ENCODE measurements at regions not wholly inside any gene's neighbourhood (a gene's known extent, or its start where the extent isn't known, plus 50 kb on each side); places are given as distances from the start of the nearest gene placed in this dataset.

DNA sequence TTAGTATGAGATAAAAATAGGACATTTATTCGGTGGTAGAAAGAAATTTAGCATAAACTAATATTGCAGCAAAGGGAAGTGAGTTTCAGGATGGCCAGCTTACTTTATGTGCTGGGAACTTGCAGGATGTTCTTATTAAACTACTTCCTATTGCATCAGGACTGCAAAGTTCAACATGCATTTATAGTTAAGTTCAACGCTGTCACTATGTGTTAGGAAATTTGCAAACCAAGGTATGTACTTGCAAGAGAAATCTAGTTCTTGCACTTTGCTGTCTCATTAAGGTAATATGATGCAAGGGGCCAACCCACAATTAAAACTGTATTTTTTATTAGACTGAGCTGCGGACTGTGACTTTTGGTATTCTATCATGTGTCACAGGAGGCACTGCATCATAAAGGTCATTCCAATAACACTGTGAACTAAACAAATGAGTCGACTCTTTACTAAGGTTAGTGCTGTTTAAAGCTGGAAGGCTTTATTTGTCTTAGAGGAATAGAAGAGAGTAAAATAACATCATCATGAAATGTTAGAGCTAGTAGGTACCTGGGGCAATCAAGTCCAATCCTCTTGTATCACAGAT is 1525.7 kb upstream of the TENM3 start:
- H3K27ac ChIP-seq (replicated peaks): no peak overlapping the region
- DNase-seq (ENCODE audit: low read depth in 1 of 2, low spot score in 1 of 2): no peak
- no peaks in the 10 kb centered on the region for H3K27me3 ChIP-seq (ENCODE audit: insufficient read depth, poor library complexity, severe bottlenecking)
- TF ChIP-seq, protein P1, sequence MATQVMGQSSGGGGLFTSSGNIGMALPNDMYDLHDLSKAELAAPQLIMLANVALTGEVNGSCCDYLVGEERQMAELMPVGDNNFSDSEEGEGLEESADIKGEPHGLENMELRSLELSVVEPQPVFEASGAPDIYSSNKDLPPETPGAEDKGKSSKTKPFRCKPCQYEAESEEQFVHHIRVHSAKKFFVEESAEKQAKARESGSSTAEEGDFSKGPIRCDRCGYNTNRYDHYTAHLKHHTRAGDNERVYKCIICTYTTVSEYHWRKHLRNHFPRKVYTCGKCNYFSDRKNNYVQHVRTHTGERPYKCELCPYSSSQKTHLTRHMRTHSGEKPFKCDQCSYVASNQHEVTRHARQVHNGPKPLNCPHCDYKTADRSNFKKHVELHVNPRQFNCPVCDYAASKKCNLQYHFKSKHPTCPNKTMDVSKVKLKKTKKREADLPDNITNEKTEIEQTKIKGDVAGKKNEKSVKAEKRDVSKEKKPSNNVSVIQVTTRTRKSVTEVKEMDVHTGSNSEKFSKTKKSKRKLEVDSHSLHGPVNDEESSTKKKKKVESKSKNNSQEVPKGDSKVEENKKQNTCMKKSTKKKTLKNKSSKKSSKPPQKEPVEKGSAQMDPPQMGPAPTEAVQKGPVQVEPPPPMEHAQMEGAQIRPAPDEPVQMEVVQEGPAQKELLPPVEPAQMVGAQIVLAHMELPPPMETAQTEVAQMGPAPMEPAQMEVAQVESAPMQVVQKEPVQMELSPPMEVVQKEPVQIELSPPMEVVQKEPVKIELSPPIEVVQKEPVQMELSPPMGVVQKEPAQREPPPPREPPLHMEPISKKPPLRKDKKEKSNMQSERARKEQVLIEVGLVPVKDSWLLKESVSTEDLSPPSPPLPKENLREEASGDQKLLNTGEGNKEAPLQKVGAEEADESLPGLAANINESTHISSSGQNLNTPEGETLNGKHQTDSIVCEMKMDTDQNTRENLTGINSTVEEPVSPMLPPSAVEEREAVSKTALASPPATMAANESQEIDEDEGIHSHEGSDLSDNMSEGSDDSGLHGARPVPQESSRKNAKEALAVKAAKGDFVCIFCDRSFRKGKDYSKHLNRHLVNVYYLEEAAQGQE (IDR thresholded peaks at IDR 0.05; ENCODE audit: insufficient replicate concordance, low read depth): no peak
- TF ChIP-seq POLR2AphosphoS5 (IDR thresholded peaks at IDR 0.05; ENCODE audit: low read depth): no peak
- TF ChIP-seq, protein P2, sequence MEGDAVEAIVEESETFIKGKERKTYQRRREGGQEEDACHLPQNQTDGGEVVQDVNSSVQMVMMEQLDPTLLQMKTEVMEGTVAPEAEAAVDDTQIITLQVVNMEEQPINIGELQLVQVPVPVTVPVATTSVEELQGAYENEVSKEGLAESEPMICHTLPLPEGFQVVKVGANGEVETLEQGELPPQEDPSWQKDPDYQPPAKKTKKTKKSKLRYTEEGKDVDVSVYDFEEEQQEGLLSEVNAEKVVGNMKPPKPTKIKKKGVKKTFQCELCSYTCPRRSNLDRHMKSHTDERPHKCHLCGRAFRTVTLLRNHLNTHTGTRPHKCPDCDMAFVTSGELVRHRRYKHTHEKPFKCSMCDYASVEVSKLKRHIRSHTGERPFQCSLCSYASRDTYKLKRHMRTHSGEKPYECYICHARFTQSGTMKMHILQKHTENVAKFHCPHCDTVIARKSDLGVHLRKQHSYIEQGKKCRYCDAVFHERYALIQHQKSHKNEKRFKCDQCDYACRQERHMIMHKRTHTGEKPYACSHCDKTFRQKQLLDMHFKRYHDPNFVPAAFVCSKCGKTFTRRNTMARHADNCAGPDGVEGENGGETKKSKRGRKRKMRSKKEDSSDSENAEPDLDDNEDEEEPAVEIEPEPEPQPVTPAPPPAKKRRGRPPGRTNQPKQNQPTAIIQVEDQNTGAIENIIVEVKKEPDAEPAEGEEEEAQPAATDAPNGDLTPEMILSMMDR (IDR thresholded peaks at IDR 0.05; ENCODE audit: insufficient read depth, low read length): no peak
- no peak for TF ChIP-seq SPI1 (IDR thresholded peaks at IDR 0.05; ENCODE audit: borderline replicate concordance, low read depth)
- no peak for TF ChIP-seq GABPA (IDR thresholded peaks at IDR 0.05; ENCODE audit: low read depth)
- no peak overlapping the region for H3K4me3 ChIP-seq (replicated peaks; ENCODE audit: insufficient read depth, low read length)

DNA sequence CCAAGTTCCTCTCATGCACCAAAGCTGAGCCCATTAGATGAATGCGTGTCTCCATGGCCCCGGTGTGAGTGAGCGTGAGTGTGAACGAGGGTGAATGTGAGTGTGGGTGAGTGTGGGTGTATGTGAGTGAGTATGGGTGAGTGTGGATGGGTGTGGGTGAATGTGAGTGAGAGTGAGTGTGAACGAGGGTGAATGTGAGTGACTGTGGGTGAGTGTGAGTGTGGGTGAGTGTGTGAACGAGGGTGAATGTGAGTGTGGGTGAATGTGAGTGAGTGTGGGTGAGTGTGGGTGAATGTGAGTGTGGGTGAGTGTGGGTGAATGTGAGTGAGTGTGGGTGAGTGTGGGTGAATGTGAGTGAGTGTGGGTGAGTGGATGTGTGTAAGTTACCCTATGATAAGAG is 1521.8 kb upstream of the TENM3 start:
- no peaks in the 10 kb centered on the region for H3K27me3 ChIP-seq (ENCODE audit: insufficient read depth, poor library complexity, severe bottlenecking)
- H3K27ac ChIP-seq (replicated peaks): no peak overlapping the region
- no peak for DNase-seq (ENCODE audit: low read depth in 1 of 2, low spot score in 1 of 2)
- TF ChIP-seq POLR2AphosphoS5 (IDR thresholded peaks at IDR 0.05; ENCODE audit: low read depth) (no peak), GABPA (IDR thresholded peaks at IDR 0.05; ENCODE audit: low read depth) (no peak), SPI1 (IDR thresholded peaks at IDR 0.05; ENCODE audit: borderline replicate concordance, low read depth) (no peak)
- TF ChIP-seq, protein P1 (IDR thresholded peaks at IDR 0.05; ENCODE audit: insufficient replicate concordance, low read depth): no peak
- TF ChIP-seq, protein P2 (IDR thresholded peaks at IDR 0.05; ENCODE audit: insufficient read depth, low read length): no peak
- H3K4me3 ChIP-seq (replicated peaks; ENCODE audit: insufficient read depth, low read length): no peak overlapping the region

DNA sequence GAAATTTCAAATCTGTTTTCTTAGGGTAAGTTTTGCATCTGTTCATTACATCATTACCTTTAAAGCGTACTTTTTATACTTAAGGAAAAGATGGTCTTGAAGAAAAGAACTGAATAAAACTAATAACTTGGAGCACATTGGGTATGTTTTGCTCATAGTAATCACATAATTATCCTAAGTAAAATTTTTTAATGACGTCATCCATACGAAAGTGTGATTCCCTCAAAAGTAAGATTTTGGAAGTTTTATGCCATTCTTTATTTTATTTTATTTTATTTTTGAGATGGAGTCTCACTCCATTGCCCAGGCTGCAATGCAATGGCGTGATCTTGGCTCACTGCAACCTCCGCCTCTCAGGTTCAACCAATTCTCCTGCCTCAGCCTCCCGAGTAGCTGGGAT is 1516.6 kb upstream of the TENM3 start:
- no peak overlapping the region for H3K27ac ChIP-seq (replicated peaks)

More for the DNA sequence above, 1516.6 kb upstream of the TENM3 start:
- Histone ChIP-seq H3K27me3 (ENCODE audit: insufficient read depth, poor library complexity, severe bottlenecking) (no peaks in the 10 kb centered on the region), H3K4me3 (replicated peaks; ENCODE audit: insufficient read depth, low read length) (no peak overlapping the region)
- TF ChIP-seq, protein P1 (IDR thresholded peaks at IDR 0.05; ENCODE audit: insufficient replicate concordance, low read depth): no peak
- TF ChIP-seq POLR2AphosphoS5 (IDR thresholded peaks at IDR 0.05; ENCODE audit: low read depth) (no peak), SPI1 (IDR thresholded peaks at IDR 0.05; ENCODE audit: borderline replicate concordance, low read depth) (no peak), GABPA (IDR thresholded peaks at IDR 0.05; ENCODE audit: low read depth) (no peak)
- TF ChIP-seq, protein P2 (IDR thresholded peaks at IDR 0.05; ENCODE audit: insufficient read depth, low read length): no peak
- no peak for DNase-seq (ENCODE audit: low read depth in 1 of 2, low spot score in 1 of 2)

Data from HL-60 (cell line).